ENCODE measurements at regions not wholly inside any gene's neighbourhood (a gene's known extent, or its start where the extent isn't known, plus 50 kb on each side); places are given as distances from the start of the nearest gene placed in this dataset.

DNA sequence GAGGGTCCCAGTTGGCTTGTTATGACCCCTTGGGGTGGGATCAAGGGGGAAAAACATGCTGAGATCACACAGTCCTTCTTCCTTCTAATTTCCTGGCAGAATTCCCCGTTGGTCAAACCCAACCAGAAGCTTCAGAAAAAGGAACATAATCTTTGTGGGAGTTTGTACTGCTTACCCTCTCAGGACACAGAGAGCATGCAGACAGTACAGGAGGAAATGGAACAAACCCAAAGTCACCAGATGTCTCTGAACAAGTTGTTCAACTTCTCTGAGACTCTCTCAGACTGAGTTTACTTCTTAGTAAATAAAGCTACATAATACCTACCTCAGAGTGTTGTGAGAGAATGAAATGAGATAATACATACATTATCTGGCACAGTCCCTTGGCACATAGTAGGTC lies 181.1 kb upstream of the TSHZ2 start:
- dilution Hi-C loops (cut with HindIII; ENCODE audit: low sequenced_read_pairs, unreplicated experiment): no loop called here
- Histone ChIP-seq H3K9me3 (ENCODE audit: control insufficient read depth, insufficient read depth, low read length) (0 out of 2 replicates have a peak, but pooled peaks cover 2% of the 10 kb centered on the region), H3K27me3 (ENCODE audit: control insufficient read depth, insufficient read depth, low read length) (no peaks in the 10 kb centered on the region), H3K14ac (replicated peaks; ENCODE audit: low read depth, low read length) (no peak overlapping the region), H2BK120ac (ENCODE audit: low read depth, low read length) (no peak overlapping the region), H3K36me3 (ENCODE audit: control insufficient read depth, insufficient read depth, low read length) (no peaks in the 10 kb centered on the region), H2BK20ac (ENCODE audit: low read depth, low read length) (no peak overlapping the region), H2AFZ (replicated peaks; ENCODE audit: low read length, poor library complexity) (no peak overlapping the region), H2BK5ac (ENCODE audit: low read depth, low read length, poor library complexity, severe bottlenecking) (no peak overlapping the region), H4K91ac (ENCODE audit: insufficient read depth, low read depth, low read length) (no peak overlapping the region), H2AK9ac (replicated peaks; ENCODE audit: low read depth, low read length, poor library complexity) (no peak overlapping the region), H3K23ac (ENCODE audit: low read depth, low read length) (no peak overlapping the region), H2AK5ac (ENCODE audit: low read depth, low read length) (no peak overlapping the region), H3K27ac (ENCODE audit: insufficient read depth, low read length) (no peak overlapping the region), H3K56ac (ENCODE audit: extremely low read depth, insufficient read depth, low read length) (no peak overlapping the region), H3K4me3 (ENCODE audit: insufficient read depth, low read depth, low read length) (no peak overlapping the region), H2BK15ac (ENCODE audit: low read depth, low read length) (no peak overlapping the region), H4K20me1 (ENCODE audit: insufficient read depth, low read length) (no peaks in the 10 kb centered on the region), H4K5ac (ENCODE audit: low read depth, low read length) (no peak overlapping the region), H4K8ac (ENCODE audit: low read depth in 2 of 2, low read length in 2 of 2) (no peak overlapping the region), H3K4ac (ENCODE audit: low read depth, low read length) (no peak overlapping the region), H3K4me2 (ENCODE audit: low read depth, low read length) (no peak overlapping the region), H3K18ac (ENCODE audit: low read depth, low read length) (no peak overlapping the region), H3K9ac (ENCODE audit: low read depth, low read length) (no peak overlapping the region), H3K4me1 (ENCODE audit: control insufficient read depth, insufficient read depth, low read length) (no peaks in the 10 kb centered on the region), H3K79me1 (ENCODE audit: low read depth in 1 of 2, low read length in 2 of 2) (no peaks in the 10 kb centered on the region), H3K9me1 (ENCODE audit: insufficient read depth, low read length) (no peaks in the 10 kb centered on the region)
- CTCF ChIA-PET: no interaction called here
- TF ChIP-seq BHLHE40 (IDR thresholded peaks at IDR 0.05; ENCODE audit: low read depth, low read length) (no peak), FOS (IDR thresholded peaks at IDR 0.05; ENCODE audit: low read depth, low read length) (no peak), RCOR1 (IDR thresholded peaks at IDR 0.05; ENCODE audit: insufficient replicate concordance, low read length) (no peak), SMC3 (IDR thresholded peaks at IDR 0.05; ENCODE audit: low read depth, low read length) (no peak), POLR2A (IDR thresholded peaks at IDR 0.05; ENCODE audit: low read depth, low read length) (no peak), RAD21 (IDR thresholded peaks at IDR 0.05; ENCODE audit: low read length) (no peak), MAZ (IDR thresholded peaks at IDR 0.05; ENCODE audit: borderline replicate concordance, low read depth, low read length) (no peak), CHD1 (IDR thresholded peaks at IDR 0.05; ENCODE audit: low read depth, low read length) (no peak), NFE2L2 (IDR thresholded peaks at IDR 0.05; ENCODE audit: low read depth, low read length) (no peak), MAFK (IDR thresholded peaks at IDR 0.05; ENCODE audit: low read depth, low read length) (no peak), MXI1 (IDR thresholded peaks at IDR 0.05; ENCODE audit: borderline replicate concordance, low read depth, low read length) (no peak), CEBPB (IDR thresholded peaks at IDR 0.05; ENCODE audit: low read depth, low read length) (no peak), RFX5 (IDR thresholded peaks at IDR 0.05; ENCODE audit: low read depth, low read length) (no peak)
- TF ChIP-seq, protein P1, sequence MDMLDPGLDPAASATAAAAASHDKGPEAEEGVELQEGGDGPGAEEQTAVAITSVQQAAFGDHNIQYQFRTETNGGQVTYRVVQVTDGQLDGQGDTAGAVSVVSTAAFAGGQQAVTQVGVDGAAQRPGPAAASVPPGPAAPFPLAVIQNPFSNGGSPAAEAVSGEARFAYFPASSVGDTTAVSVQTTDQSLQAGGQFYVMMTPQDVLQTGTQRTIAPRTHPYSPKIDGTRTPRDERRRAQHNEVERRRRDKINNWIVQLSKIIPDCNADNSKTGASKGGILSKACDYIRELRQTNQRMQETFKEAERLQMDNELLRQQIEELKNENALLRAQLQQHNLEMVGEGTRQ (IDR thresholded peaks at IDR 0.05; ENCODE audit: low read depth, low read length): no peak
- TF ChIP-seq, protein P2, sequence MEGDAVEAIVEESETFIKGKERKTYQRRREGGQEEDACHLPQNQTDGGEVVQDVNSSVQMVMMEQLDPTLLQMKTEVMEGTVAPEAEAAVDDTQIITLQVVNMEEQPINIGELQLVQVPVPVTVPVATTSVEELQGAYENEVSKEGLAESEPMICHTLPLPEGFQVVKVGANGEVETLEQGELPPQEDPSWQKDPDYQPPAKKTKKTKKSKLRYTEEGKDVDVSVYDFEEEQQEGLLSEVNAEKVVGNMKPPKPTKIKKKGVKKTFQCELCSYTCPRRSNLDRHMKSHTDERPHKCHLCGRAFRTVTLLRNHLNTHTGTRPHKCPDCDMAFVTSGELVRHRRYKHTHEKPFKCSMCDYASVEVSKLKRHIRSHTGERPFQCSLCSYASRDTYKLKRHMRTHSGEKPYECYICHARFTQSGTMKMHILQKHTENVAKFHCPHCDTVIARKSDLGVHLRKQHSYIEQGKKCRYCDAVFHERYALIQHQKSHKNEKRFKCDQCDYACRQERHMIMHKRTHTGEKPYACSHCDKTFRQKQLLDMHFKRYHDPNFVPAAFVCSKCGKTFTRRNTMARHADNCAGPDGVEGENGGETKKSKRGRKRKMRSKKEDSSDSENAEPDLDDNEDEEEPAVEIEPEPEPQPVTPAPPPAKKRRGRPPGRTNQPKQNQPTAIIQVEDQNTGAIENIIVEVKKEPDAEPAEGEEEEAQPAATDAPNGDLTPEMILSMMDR (conservative IDR thresholded peaks at IDR 0.05; ENCODE audit: low read depth, low read length): no peak
- TF ChIP-seq, protein P3, sequence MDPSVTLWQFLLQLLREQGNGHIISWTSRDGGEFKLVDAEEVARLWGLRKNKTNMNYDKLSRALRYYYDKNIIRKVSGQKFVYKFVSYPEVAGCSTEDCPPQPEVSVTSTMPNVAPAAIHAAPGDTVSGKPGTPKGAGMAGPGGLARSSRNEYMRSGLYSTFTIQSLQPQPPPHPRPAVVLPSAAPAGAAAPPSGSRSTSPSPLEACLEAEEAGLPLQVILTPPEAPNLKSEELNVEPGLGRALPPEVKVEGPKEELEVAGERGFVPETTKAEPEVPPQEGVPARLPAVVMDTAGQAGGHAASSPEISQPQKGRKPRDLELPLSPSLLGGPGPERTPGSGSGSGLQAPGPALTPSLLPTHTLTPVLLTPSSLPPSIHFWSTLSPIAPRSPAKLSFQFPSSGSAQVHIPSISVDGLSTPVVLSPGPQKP (IDR thresholded peaks at IDR 0.05; ENCODE audit: borderline replicate concordance, low read depth, low read length): no peak
- BruUV-seq (replicated peaks): no TSS peak
- in situ Hi-C loops (cut with MboI; ENCODE audit: low sequenced_read_pairs): no loop called here
- ATAC-seq (ENCODE audit: low read depth) (no peak), DNase-seq (no peak)
- WGBS, 2 experiments (ENCODE audit: extremely low coverage in 2 of 2, insufficient read length in 1 of 2): no CpG with 5 or more reads among the region's 1 CpG
- POLR2A ChIA-PET (ENCODE audit: unreplicated experiment): no interaction called here
- intact Hi-C loops (cut with micrococcal nuclease): loop anchor here (10.0 kb wide), 1 partner anchor 476 kb away; no protein-coding TSS in a partner anchor

Measured in IMR-90 (cell line).